Lung (tissue), 11 donors: ENCODE measurements at regions not wholly inside any gene's neighbourhood (a gene's known extent, or its start where the extent isn't known, plus 50 kb on each side); places are given as distances from the start of the nearest gene placed in this dataset.

Experiments
- ATAC-seq: fragments of 200-7000 bp; cut with Tn5 transposase; one replicate; pipeline ENCODE4 v1.9.1; 2020; ENCODE audit warnings: moderate number of reproducible peaks; ENCODE audit not compliant: insufficient read depth, low FRiP score
- DNase-seq, 3 donors: peaks; one replicate each; pipeline ENCODE4 v3.0.0-alpha.2; 2013 to 2017
- H3K27ac ChIP-seq, 2 donors: one replicate each; pipeline ENCODE4 v1.5.1; 2013; ENCODE audit warnings: mild to moderate bottlenecking in 2 of 2, moderate library complexity in 2 of 2, control low read depth in 1 of 2, inconsistent platforms in 1 of 2, low read depth in 1 of 2, low read length in 1 of 2
- H3K27me3 ChIP-seq, 3 donors: one replicate each; pipeline ENCODE4 v1.5.1; 2013; ENCODE audit warnings: low read length in 2 of 3; ENCODE audit not compliant: control insufficient read depth in 3 of 3, insufficient read depth in 3 of 3
- H3K36me3 ChIP-seq, 4 donors: one replicate each; pipeline ENCODE4 v1.5.1; 2013; ENCODE audit warnings: low read length in 4 of 4, mild to moderate bottlenecking in 1 of 4, moderate library complexity in 1 of 4; ENCODE audit not compliant: control insufficient read depth in 4 of 4, insufficient read depth in 4 of 4
- H3K4me1 ChIP-seq, 5 donors: one replicate each; pipeline ENCODE4 v1.5.1; 2013; ENCODE audit warnings: low read length in 5 of 5, mild to moderate bottlenecking in 2 of 5, moderate library complexity in 1 of 5; ENCODE audit not compliant: control insufficient read depth in 5 of 5, insufficient read depth in 5 of 5
- H3K4me3 ChIP-seq: one replicate; pipeline ENCODE4 v1.5.1; 2013; ENCODE audit warnings: mild to moderate bottlenecking, control low read depth, moderate library complexity
- H3K9ac ChIP-seq, 2 donors: one replicate each; pipeline ENCODE4 v1.5.1; 2013; ENCODE audit warnings: low read length in 2 of 2, control low read depth in 1 of 2; ENCODE audit not compliant: insufficient read depth in 1 of 2
- H3K9me3 ChIP-seq, 4 donors: one replicate each; pipeline ENCODE4 v1.5.1; 2013; ENCODE audit warnings: low read length in 3 of 4, mild to moderate bottlenecking in 1 of 4, moderate library complexity in 1 of 4; ENCODE audit not compliant: control insufficient read depth in 4 of 4, insufficient read depth in 3 of 4
- WGBS, 2 donors: extraction: QIAGEN DNeasy Blood & Tissue Kit; methylation state at CpG; one replicate each; pipeline ENCODE4 v1.1.7; 2013; 5-methylcytosine and 5-hydroxymethylcytosine counted together
- TF ChIP-seq, protein P1 (sequence below): IDR thresholded peaks from 2 replicates; pipeline ENCODE4 v1.5.1; 2012; ENCODE audit warnings: mild to moderate bottlenecking; ENCODE audit errors: control extremely low read depth, extremely low read depth
- donor health status: control.
- donor health status: control.
- donor health status: Bipolar disorder and iron deficiency.
- donor health status: healthy.
- donor health status: DM: yes; HTN: yes; CAD: no.

DNA sequence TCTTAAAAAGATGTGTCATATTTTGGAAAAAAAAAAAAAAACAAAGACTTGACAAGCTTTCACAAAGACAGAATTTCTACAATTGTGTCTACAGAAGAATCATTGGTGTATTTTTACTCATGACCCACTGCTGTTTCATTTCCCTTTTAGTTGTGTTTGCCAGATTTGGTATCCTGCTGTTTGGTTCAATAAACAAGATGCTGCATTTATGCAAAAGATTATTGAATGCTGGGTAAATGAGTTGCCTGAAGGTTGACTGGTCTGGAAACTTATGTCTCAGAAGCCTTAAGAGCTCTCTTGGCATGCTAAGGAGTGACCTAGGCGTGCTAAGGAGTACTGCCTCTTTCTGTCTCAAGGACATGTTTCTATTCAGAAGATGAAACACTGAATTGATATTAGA lies 64.9 kb upstream of the NPY2R start:
- WGBS, 2 donors: 59 to 63% methylated on average over 1 of the region's 1 CpG

More for the DNA sequence above, 64.9 kb upstream of the NPY2R start:
- TF ChIP-seq, protein P1, sequence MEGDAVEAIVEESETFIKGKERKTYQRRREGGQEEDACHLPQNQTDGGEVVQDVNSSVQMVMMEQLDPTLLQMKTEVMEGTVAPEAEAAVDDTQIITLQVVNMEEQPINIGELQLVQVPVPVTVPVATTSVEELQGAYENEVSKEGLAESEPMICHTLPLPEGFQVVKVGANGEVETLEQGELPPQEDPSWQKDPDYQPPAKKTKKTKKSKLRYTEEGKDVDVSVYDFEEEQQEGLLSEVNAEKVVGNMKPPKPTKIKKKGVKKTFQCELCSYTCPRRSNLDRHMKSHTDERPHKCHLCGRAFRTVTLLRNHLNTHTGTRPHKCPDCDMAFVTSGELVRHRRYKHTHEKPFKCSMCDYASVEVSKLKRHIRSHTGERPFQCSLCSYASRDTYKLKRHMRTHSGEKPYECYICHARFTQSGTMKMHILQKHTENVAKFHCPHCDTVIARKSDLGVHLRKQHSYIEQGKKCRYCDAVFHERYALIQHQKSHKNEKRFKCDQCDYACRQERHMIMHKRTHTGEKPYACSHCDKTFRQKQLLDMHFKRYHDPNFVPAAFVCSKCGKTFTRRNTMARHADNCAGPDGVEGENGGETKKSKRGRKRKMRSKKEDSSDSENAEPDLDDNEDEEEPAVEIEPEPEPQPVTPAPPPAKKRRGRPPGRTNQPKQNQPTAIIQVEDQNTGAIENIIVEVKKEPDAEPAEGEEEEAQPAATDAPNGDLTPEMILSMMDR: no peak
- Histone ChIP-seq H3K27me3 (no peaks in the 10 kb centered on the region), H3K9me3 (no peaks in the 10 kb centered on the region), H3K9ac (no peak overlapping the region), H3K4me3 (no peak overlapping the region), H3K4me1 (no peaks in the 10 kb centered on the region), H3K36me3 (no peaks in the 10 kb centered on the region), H3K27ac (no peak overlapping the region)
- DNase-seq: no peak
- ATAC-seq: no peak
